ENCODE measurements at regions not wholly inside any gene's neighbourhood (a gene's known extent, or its start where the extent isn't known, plus 50 kb on each side); places are given as distances from the start of the nearest gene placed in this dataset.

GRCh38 chr1:95991787-95992520 lies 729.6 kb upstream of the PTBP2 start:
- no peak for TF ChIP-seq CTCF (conservative IDR thresholded peaks at IDR 0.05)
- TF ChIP-seq EZH2 (IDR thresholded peaks at IDR 0.05; ENCODE audit: low read depth) = no peak

Measured in PC-9 (cell line).